Breast epithelium (tissue), 3 donors: ENCODE measurements at regions not wholly inside any gene's neighbourhood (a gene's known extent, or its start where the extent isn't known, plus 50 kb on each side); places are given as distances from the start of the nearest gene placed in this dataset.

Experiments
- POLR2A ChIP-seq: fragments of 450-650 bp; IDR thresholded peaks from one replicate; pipeline ENCODE4 v1.6.1; 2016; ENCODE audit warnings: antibody characterized with exemption, mild to moderate bottlenecking, moderate library complexity
- TF ChIP-seq, protein P1 (sequence below), 3 donors: fragments of 450-650 bp; IDR thresholded peaks; one replicate each; pipeline ENCODE4 v1.5.1; 2016 to 2017; ENCODE audit warnings: antibody characterized with exemption in 3 of 3, mild to moderate bottlenecking in 3 of 3, moderate library complexity in 3 of 3

DNA sequence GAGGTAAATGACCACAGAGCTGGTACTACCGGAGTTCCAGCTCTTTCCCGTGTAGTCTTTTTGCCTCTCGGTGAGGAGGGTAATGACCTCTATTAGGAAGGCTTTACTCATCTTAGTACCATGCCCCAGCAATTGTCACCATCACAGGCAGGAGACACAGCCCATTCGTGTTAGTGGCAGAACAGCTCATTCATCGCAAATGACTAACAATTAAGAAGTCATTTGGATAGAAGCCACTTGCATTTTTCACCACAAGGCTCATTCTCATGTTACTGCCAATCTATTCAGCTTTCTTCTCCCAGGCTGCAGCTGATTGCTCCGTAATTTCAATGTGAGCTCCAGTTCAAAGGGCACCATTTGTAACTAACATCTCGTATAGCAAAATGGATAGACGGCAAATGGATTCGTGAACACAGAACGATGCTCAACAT is 718.8 kb upstream of the TMEM132C start:
- TF ChIP-seq, protein P1, sequence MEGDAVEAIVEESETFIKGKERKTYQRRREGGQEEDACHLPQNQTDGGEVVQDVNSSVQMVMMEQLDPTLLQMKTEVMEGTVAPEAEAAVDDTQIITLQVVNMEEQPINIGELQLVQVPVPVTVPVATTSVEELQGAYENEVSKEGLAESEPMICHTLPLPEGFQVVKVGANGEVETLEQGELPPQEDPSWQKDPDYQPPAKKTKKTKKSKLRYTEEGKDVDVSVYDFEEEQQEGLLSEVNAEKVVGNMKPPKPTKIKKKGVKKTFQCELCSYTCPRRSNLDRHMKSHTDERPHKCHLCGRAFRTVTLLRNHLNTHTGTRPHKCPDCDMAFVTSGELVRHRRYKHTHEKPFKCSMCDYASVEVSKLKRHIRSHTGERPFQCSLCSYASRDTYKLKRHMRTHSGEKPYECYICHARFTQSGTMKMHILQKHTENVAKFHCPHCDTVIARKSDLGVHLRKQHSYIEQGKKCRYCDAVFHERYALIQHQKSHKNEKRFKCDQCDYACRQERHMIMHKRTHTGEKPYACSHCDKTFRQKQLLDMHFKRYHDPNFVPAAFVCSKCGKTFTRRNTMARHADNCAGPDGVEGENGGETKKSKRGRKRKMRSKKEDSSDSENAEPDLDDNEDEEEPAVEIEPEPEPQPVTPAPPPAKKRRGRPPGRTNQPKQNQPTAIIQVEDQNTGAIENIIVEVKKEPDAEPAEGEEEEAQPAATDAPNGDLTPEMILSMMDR (IDR thresholded peaks at IDR 0.05) = no peak
- TF ChIP-seq POLR2A = no peak
